CD14-positive monocyte (primary cell): ENCODE measurements at regions not wholly inside any gene's neighbourhood (a gene's known extent, or its start where the extent isn't known, plus 50 kb on each side); places are given as distances from the start of the nearest gene placed in this dataset.

Source experiments
- DNase-seq, 3 donors: peaks; one replicate each; pipeline ENCODE4 v3.0.0-alpha.2; 2011 to 2022
- H2AFZ ChIP-seq: 2 replicates; pipeline ENCODE4 v1.6.0; 2012; ENCODE audit warnings: mild to moderate bottlenecking, low read depth, low read length, inconsistent platforms; ENCODE audit not compliant: insufficient read depth, poor library complexity, severe bottlenecking
- H3K27ac ChIP-seq, 2 donors: 1 replicate in 1 of 2; 2 replicates in 1 of 2; pipeline ENCODE4 v1.5.1; 2012 to 2013; ENCODE audit warnings: low read length in 2 of 2, control low read depth in 1 of 2, inconsistent platforms in 1 of 2, low read depth in 1 of 2, mild to moderate bottlenecking in 1 of 2
- H3K27me3 ChIP-seq, 2 donors: one replicate each; pipeline versions ENCODE4 v1.6.0 to v1.6.1; 2011 to 2013; ENCODE audit warnings: low read length in 2 of 2; ENCODE audit not compliant: control insufficient read depth in 2 of 2, insufficient read depth in 2 of 2
- H3K36me3 ChIP-seq, 2 donors: replicated peaks in 1 of 2; 1 replicate in 1 of 2; 2 replicates in 1 of 2; pipeline versions ENCODE4 v1.5.1 to v1.6.1; 2012 to 2013; ENCODE audit warnings: low read length in 2 of 2, control low read depth in 1 of 2, inconsistent platforms in 1 of 2, mild to moderate bottlenecking in 1 of 2; ENCODE audit not compliant: insufficient read depth in 2 of 2, control insufficient read depth in 1 of 2
- H3K4me1 ChIP-seq, 2 donors: 1 replicate in 1 of 2; 2 replicates in 1 of 2; pipeline versions ENCODE4 v1.5.1 to v1.6.1; 2012 to 2013; ENCODE audit warnings: low read length in 2 of 2, control low read depth in 1 of 2, inconsistent platforms in 1 of 2, mild to moderate bottlenecking in 1 of 2, moderate library complexity in 1 of 2; ENCODE audit not compliant: insufficient read depth in 2 of 2, control insufficient read depth in 1 of 2
- H3K4me2 ChIP-seq: replicated peaks from 2 replicates; pipeline ENCODE3; 2012; ENCODE audit warnings: low read length, moderate library complexity, mild to moderate bottlenecking; ENCODE audit not compliant: poor library complexity, severe bottlenecking; ENCODE audit errors: extremely low read depth
- H3K4me3 ChIP-seq, 3 experiments: fragments of 200-600 bp in 1 of 3; sonication (generic) in 1 of 3; replicated peaks in 1 of 3; 1 replicate in 2 of 3; 2 replicates in 1 of 3; pipeline ENCODE4 v1.5.1; 2011 to 2013; ENCODE audit warnings: low read length in 3 of 3, mild to moderate bottlenecking in 3 of 3, control low read depth in 2 of 3, low read depth in 2 of 3, inconsistent platforms in 1 of 3, moderate library complexity in 1 of 3
- H3K79me2 ChIP-seq: 2 replicates; pipeline ENCODE4 v1.6.0; 2012; ENCODE audit warnings: mild to moderate bottlenecking, control low read depth, inconsistent platforms, low read length, moderate library complexity; ENCODE audit not compliant: insufficient read depth
- H3K9ac ChIP-seq: 2 replicates; pipeline ENCODE4 v1.6.0; 2017; ENCODE audit warnings: low read length, mild to moderate bottlenecking; ENCODE audit not compliant: insufficient read depth, poor library complexity, severe bottlenecking
- H3K9me3 ChIP-seq, 2 donors: replicated peaks in 1 of 2; 1 replicate in 1 of 2; 2 replicates in 1 of 2; pipeline versions ENCODE4 v1.5.1 to v1.6.1; 2012 to 2013; ENCODE audit warnings: low read length in 2 of 2, control low read depth in 1 of 2; ENCODE audit not compliant: control insufficient read depth in 1 of 2, insufficient read depth in 1 of 2
- H4K20me1 ChIP-seq: 2 replicates; pipeline ENCODE4 v1.6.0; 2012; ENCODE audit warnings: mild to moderate bottlenecking, low read length, control low read depth, moderate library complexity; ENCODE audit not compliant: insufficient read depth
- H3K27ac Mint-ChIP-seq, 7 donors: one replicate each; pipeline ENCODE4 v1.8.0; 2020; ENCODE audit warnings: mild to moderate bottlenecking in 7 of 7, mixed read lengths in 7 of 7, moderate library complexity in 6 of 7, inconsistent platforms in 2 of 7
- H3K27me3 Mint-ChIP-seq, 3 donors: one replicate each; pipeline ENCODE4 v1.8.0; 2021 to 2022; ENCODE audit warnings: low read depth in 3 of 3, mild to moderate bottlenecking in 3 of 3, mixed read lengths in 3 of 3, moderate library complexity in 3 of 3, inconsistent platforms in 1 of 3
- H3K36me3 Mint-ChIP-seq, 2 donors: one replicate each; pipeline ENCODE4 v1.8.0; 2020; ENCODE audit warnings: mixed read lengths in 2 of 2, inconsistent platforms in 1 of 2, mild to moderate bottlenecking in 1 of 2
- H3K4me1 Mint-ChIP-seq: one replicate; pipeline ENCODE4 v1.8.0; 2020; ENCODE audit warnings: mild to moderate bottlenecking, mixed read lengths
- H3K4me3 Mint-ChIP-seq, 2 donors: one replicate each; pipeline ENCODE4 v1.8.0; 2020; ENCODE audit warnings: mild to moderate bottlenecking in 2 of 2, mixed read lengths in 2 of 2, moderate library complexity in 1 of 2
- H3K9me3 Mint-ChIP-seq, 7 donors: one replicate each; pipeline ENCODE4 v1.8.0; 2020 to 2022; ENCODE audit warnings: mixed read lengths in 7 of 7, mild to moderate bottlenecking in 6 of 7, moderate library complexity in 6 of 7, inconsistent platforms in 2 of 7
- WGBS: methylation state at CpG from one replicate; pipeline ENCODE4 v1.1.5; 2013; ENCODE audit warnings: missing lambda C conversion rate; ENCODE audit not compliant: insufficient coverage; 5-methylcytosine and 5-hydroxymethylcytosine counted together
- intact Hi-C, 2 donors: fragments of 100-400 bp; cut with micrococcal nuclease; formaldehyde crosslinking; loops; one replicate each; pipeline versions ENCODE4 v1.15.0 to v1.15.1; 2023
- TF ChIP-seq, protein P1 (sequence below): fragments of 200-600 bp; IDR thresholded peaks from one replicate; pipeline ENCODE4 v1.8.0; 2022; ENCODE audit warnings: antibody characterized with exemption, mild to moderate bottlenecking

DNA sequence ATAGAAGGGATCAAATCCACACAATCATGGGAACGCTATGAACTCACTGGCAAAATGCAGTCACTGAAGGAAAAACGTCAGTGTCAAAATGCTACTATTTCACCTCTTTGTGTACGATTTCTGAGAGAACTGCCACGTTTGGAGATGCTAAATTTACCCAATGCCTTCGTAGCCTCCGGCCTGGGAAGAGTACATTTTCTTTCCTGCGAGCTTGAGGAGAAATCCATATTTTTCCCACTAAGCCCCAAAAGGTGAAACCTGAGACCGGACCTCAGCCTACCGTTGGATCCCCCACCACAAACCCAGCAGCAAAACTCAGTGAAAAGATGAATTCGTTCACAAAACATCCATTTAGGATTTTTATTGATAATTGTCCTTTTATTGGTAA, 131.7 kb downstream of the GPX5 start:
- intact Hi-C loops: no loop called here
- no peak overlapping the region for H3K27ac Mint-ChIP-seq
- H3K9ac ChIP-seq: no peak overlapping the region
- peaks cover 18% of the 10 kb centered on the region for H3K4me1 Mint-ChIP-seq
- H3K4me3 Mint-ChIP-seq: peak overlapping the region in 1 of 2 donors; percentile 81
- peaks cover 0 to 3% of the 10 kb centered on the region in 2 donors for H3K36me3 Mint-ChIP-seq
- H3K4me3 ChIP-seq: no peak overlapping the region
- H3K27ac ChIP-seq: no peak overlapping the region
- no peaks in the 10 kb centered on the region for H3K79me2 ChIP-seq
- peaks cover 0 to 9% of the 10 kb centered on the region in 2 donors for H3K9me3 ChIP-seq
- no peaks in the 10 kb centered on the region for H3K36me3 ChIP-seq
- TF ChIP-seq, protein P1, sequence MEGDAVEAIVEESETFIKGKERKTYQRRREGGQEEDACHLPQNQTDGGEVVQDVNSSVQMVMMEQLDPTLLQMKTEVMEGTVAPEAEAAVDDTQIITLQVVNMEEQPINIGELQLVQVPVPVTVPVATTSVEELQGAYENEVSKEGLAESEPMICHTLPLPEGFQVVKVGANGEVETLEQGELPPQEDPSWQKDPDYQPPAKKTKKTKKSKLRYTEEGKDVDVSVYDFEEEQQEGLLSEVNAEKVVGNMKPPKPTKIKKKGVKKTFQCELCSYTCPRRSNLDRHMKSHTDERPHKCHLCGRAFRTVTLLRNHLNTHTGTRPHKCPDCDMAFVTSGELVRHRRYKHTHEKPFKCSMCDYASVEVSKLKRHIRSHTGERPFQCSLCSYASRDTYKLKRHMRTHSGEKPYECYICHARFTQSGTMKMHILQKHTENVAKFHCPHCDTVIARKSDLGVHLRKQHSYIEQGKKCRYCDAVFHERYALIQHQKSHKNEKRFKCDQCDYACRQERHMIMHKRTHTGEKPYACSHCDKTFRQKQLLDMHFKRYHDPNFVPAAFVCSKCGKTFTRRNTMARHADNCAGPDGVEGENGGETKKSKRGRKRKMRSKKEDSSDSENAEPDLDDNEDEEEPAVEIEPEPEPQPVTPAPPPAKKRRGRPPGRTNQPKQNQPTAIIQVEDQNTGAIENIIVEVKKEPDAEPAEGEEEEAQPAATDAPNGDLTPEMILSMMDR: no peak
- peaks cover 52 to 63% (median 60%) of the 10 kb centered on the region in 3 donors for H3K27me3 Mint-ChIP-seq
- H3K4me1 ChIP-seq: peaks cover 0 to 8% of the 10 kb centered on the region in 2 donors
- no peak overlapping the region for H3K4me2 ChIP-seq
- 0% methylated on average over 2 of the region's 10 CpGs for WGBS
- H2AFZ ChIP-seq: no peak overlapping the region
- H3K27me3 ChIP-seq: peaks cover 48 to 61% of the 10 kb centered on the region in 2 donors
- H4K20me1 ChIP-seq: no peaks in the 10 kb centered on the region
- peaks cover 0 to 23% (median 13%) of the 10 kb centered on the region in 7 donors for H3K9me3 Mint-ChIP-seq
- DNase-seq: no peak

DNA sequence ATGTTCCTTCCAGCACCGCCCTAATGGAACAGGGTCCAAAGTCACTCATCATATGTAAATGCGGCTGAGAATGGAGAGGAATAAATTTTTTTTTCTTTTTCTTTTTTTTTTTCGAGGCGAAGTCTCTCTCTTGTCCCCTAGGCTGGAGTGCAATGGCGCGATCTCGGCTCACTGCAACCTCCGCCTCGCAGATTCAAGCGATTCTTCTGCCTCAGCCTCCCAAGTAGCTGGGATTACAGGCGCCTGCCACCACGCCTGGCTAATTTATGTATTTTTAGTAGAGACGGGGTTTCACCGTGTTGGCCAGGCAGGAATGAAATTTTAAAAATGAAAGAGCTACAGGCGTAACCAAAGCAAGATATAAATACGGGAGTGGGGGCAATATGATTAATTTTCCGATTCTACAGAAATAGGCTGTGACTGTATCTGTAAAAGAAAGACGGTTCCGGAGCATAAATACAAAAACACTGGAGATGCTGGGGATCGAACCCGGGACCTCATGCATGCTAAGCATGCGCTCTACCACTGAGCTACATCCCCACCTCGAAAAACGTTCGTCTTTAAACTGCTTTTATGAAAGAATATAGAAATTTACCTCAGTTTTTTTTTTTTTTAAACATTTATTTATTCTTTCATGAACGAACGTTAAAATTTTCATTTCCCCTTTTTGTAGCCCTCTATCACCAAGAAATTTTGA, 132.2 kb downstream of the GPX5 start:
- Histone ChIP-seq H3K4me2 (peak overlapping the region; percentile 31), H3K4me1 (peaks cover 0 to 8% of the 10 kb centered on the region in 2 donors), H3K27me3 (peaks cover 48 to 61% of the 10 kb centered on the region in 2 donors), H3K9me3 (peaks cover 0 to 9% of the 10 kb centered on the region in 2 donors), H4K20me1 (no peaks in the 10 kb centered on the region), H2AFZ (no peak overlapping the region), H3K27ac (no peak overlapping the region), H3K9ac (no peak overlapping the region), H3K36me3 (no peaks in the 10 kb centered on the region), H3K4me3 (peak overlapping the region in 1 of 3 experiments; percentile 27), H3K79me2 (no peaks in the 10 kb centered on the region)
- no peak for DNase-seq
- H3K27me3 Mint-ChIP-seq: peaks cover 52 to 63% (median 63%) of the 10 kb centered on the region in 3 donors
- peaks cover 0 to 23% (median 13%) of the 10 kb centered on the region in 7 donors for H3K9me3 Mint-ChIP-seq
- peak overlapping the region in 1 of 2 donors; percentile 81 for H3K4me3 Mint-ChIP-seq
- intact Hi-C loops: no loop called here
- no peak overlapping the region for H3K27ac Mint-ChIP-seq
- TF ChIP-seq, protein P1: no peak
- 0% methylated on average over 9 of the region's 27 CpGs for WGBS
- peaks cover 0 to 3% of the 10 kb centered on the region in 2 donors for H3K36me3 Mint-ChIP-seq
- peaks cover 18% of the 10 kb centered on the region for H3K4me1 Mint-ChIP-seq
